HepG2 (cell line): ENCODE measurements at regions not wholly inside any gene's neighbourhood (a gene's known extent, or its start where the extent isn't known, plus 50 kb on each side); places are given as distances from the start of the nearest gene placed in this dataset.

Source experiments
- FOXJ3 ChIP-seq: sonication (generic); formaldehyde crosslinking; IDR thresholded peaks from 2 replicates; pipeline ENCODE4 v1.4.0; 2020; ENCODE audit warnings: missing genetic modification reagents, mild to moderate bottlenecking, borderline replicate concordance
- HNF4A ChIP-seq: sonication (generic); formaldehyde crosslinking; IDR thresholded peaks from 2 replicates; pipeline ENCODE4 v1.4.0; 2020; ENCODE audit warnings: missing genetic modification reagents
- MIXL1 ChIP-seq: IDR thresholded peaks from 2 replicates; pipeline ENCODE4 v1.6.1; 2016
- MTF1 ChIP-seq: sonication (generic); formaldehyde crosslinking; IDR thresholded peaks from 2 replicates; pipeline ENCODE4 v1.5.0; 2020; ENCODE audit warnings: missing genetic modification reagents
- ONECUT2 ChIP-seq: sonication (generic); formaldehyde crosslinking; IDR thresholded peaks from 2 replicates; pipeline ENCODE4 v1.4.0; 2020; ENCODE audit warnings: missing genetic modification reagents
- PITX1 ChIP-seq: sonication (generic); formaldehyde crosslinking; IDR thresholded peaks from 2 replicates; pipeline ENCODE4 v1.5.1; 2020; ENCODE audit warnings: mild to moderate bottlenecking, missing genetic modification reagents
- RBFOX2 ChIP-seq: fragments of 200-400 bp; formaldehyde crosslinking; IDR thresholded peaks from 2 replicates; pipeline ENCODE4 v1.6.1; 2017; ENCODE audit warnings: low read depth, mild to moderate bottlenecking, low read length
- REPIN1 ChIP-seq: sonication (generic); formaldehyde crosslinking; IDR thresholded peaks from 2 replicates; pipeline ENCODE4 v1.8.0; 2022; ENCODE audit warnings: missing genetic modification reagents, low read depth, mild to moderate bottlenecking, borderline replicate concordance
- RFX5 ChIP-seq: IDR thresholded peaks from 2 replicates; pipeline ENCODE4 v1.6.1; 2011; ENCODE audit warnings: low read depth, low read length, improper control_type of control experiment
- RXRB ChIP-seq: IDR thresholded peaks from 2 replicates; pipeline ENCODE4 v1.6.1; 2016; ENCODE audit warnings: borderline replicate concordance, missing genetic modification reagents, missing compliant biosample characterization
- SALL2 ChIP-seq: sonication (generic); formaldehyde crosslinking; IDR thresholded peaks from 2 replicates; pipeline ENCODE4 v1.8.1; 2023; ENCODE audit warnings: mild to moderate bottlenecking, missing genetic modification reagents, inconsistent platforms
- SIN3B ChIP-seq: fragments of 150-350 bp; IDR thresholded peaks from 2 replicates; pipeline ENCODE4 v1.6.1; 2014; ENCODE audit warnings: low read length
- SMC3 ChIP-seq: IDR thresholded peaks from 2 replicates; pipeline ENCODE4 v1.6.1; 2011; ENCODE audit warnings: low read length, improper control_type of control experiment
- ZMYM3 ChIP-seq: sonication (generic); formaldehyde crosslinking; IDR thresholded peaks from 2 replicates; pipeline ENCODE4 v1.5.1; 2020; ENCODE audit warnings: mild to moderate bottlenecking, missing genetic modification reagents
- ZNF24 ChIP-seq: fragments of 450-650 bp; IDR thresholded peaks from 2 replicates; pipeline ENCODE4 v1.6.1; 2017; ENCODE audit warnings: antibody characterized with exemption, mild to moderate bottlenecking
- ZNF468 ChIP-seq: sonication (generic); formaldehyde crosslinking; IDR thresholded peaks from 2 replicates; pipeline ENCODE4 v1.8.0; 2022; ENCODE audit warnings: mild to moderate bottlenecking, moderate library complexity, missing genetic modification reagents
- ZNF644 ChIP-seq: IDR thresholded peaks from 2 replicates; pipeline ENCODE4 v1.6.1; 2016; ENCODE audit warnings: low read depth
- TF ChIP-seq, protein P1 (sequence below): sonication (generic); formaldehyde crosslinking; IDR thresholded peaks from 2 replicates; pipeline ENCODE4 v1.4.0; 2020; ENCODE audit warnings: missing genetic modification reagents
- TF ChIP-seq, protein P2 (sequence below): sonication (generic); formaldehyde crosslinking; IDR thresholded peaks from 2 replicates; pipeline ENCODE4 v1.5.1; 2020; ENCODE audit warnings: mild to moderate bottlenecking, missing genetic modification reagents
- TF ChIP-seq, protein P3 (sequence below): sonication (generic); formaldehyde crosslinking; conservative IDR thresholded peaks from 2 replicates; pipeline ENCODE4 v1.4.0; 2020; ENCODE audit warnings: missing genetic modification reagents
- TF ChIP-seq, protein P4 (sequence below): sonication (generic); formaldehyde crosslinking; IDR thresholded peaks from 2 replicates; pipeline ENCODE4 v1.4.0; 2020; ENCODE audit warnings: missing genetic modification reagents, mild to moderate bottlenecking, borderline replicate concordance

DNA sequence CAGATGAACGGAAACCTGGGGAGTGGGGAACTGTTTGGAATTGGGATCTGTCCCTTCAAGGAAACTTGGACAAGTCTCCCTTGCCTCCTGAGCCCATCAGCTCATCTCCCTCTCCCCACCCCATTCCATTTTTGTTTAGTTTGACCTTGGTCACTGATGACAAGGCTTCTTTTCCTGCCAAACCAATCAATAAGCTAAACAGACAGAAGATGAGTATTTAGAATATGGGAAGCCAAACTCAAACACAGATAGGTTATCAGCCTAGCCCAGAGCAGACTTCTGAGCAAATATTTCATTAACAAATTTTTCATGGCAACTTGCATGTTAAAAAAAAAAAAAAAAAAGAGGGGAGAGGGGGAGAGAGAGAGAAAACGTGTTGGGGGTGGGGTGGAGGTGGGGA is 337.2 kb upstream of the PROX1 start (continued):
- TF ChIP-seq, protein P1, sequence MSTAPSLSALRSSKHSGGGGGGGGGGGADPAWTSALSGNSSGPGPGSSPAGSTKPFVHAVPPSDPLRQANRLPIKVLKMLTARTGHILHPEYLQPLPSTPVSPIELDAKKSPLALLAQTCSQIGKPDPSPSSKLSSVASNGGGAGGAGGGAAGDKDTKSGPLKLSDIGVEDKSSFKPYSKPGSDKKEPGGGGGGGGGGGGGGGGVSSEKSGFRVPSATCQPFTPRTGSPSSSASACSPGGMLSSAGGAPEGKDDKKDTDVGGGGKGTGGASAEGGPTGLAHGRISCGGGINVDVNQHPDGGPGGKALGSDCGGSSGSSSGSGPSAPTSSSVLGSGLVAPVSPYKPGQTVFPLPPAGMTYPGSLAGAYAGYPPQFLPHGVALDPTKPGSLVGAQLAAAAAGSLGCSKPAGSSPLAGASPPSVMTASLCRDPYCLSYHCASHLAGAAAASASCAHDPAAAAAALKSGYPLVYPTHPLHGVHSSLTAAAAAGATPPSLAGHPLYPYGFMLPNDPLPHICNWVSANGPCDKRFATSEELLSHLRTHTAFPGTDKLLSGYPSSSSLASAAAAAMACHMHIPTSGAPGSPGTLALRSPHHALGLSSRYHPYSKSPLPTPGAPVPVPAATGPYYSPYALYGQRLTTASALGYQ (CRISPR knock-in tag), result peak; percentile 40; the same call in 1 of the 2 replicates
- TF ChIP-seq SMC3 (no peak), MIXL1 (CRISPR knock-in tag) (peak; percentile 57; the same call in 1 of the 2 replicates), SIN3B (no peak), ZMYM3 (0 out of 2 replicates have a peak, but pooled peaks have one; percentile 20), PITX1 (CRISPR knock-in tag) (peak; percentile 42; the same call in 1 of the 2 replicates), MTF1 (CRISPR knock-in tag) (no peak), FOXJ3 (CRISPR knock-in tag) (peak; percentile 72), ZNF24 (no peak), RFX5 (peak; percentile 87), ZNF468 (no peak), REPIN1 (CRISPR knock-in tag) (no peak), SALL2 (CRISPR knock-in tag) (no peak), HNF4A (peak; percentile 53), RXRB (CRISPR knock-in tag) (0 out of 2 replicates have a peak, but pooled peaks have one; percentile 40), RBFOX2 (no peak), ONECUT2 (peak; percentile 97), ZNF644 (peak; percentile 62; the same call in 1 of the 2 replicates)
- TF ChIP-seq, protein P2, sequence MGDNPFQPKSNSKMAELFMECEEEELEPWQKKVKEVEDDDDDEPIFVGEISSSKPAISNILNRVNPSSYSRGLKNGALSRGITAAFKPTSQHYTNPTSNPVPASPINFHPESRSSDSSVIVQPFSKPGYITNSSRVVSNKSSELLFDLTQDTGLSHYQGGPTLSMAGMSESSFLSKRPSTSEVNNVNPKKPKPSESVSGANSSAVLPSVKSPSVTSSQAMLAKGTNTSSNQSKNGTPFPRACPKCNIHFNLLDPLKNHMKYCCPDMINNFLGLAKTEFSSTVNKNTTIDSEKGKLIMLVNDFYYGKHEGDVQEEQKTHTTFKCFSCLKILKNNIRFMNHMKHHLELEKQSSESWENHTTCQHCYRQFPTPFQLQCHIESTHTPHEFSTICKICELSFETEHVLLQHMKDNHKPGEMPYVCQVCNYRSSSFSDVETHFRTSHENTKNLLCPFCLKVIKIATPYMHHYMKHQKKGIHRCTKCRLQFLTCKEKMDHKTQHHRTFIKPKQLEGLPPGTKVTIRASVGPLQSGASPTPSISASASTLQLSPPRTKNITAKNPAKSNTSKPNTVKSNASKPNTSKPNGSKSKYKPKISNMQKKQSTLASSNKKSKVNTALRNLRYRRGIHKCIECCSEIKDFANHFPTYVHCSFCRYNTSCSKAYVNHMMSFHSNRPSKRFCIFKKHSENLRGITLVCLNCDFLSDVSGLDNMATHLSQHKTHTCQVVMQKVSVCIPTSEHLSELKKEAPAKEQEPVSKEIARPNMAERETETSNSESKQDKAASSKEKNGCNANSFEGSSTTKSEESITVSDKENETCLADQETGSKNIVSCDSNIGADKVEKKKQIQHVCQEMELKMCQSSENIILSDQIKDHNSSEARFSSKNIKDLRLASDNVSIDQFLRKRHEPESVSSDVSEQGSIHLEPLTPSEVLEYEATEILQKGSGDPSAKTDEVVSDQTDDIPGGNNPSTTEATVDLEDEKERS (CRISPR knock-in tag), result 0 out of 2 replicates have a peak, but pooled peaks have one; percentile 45
- TF ChIP-seq, protein P3, sequence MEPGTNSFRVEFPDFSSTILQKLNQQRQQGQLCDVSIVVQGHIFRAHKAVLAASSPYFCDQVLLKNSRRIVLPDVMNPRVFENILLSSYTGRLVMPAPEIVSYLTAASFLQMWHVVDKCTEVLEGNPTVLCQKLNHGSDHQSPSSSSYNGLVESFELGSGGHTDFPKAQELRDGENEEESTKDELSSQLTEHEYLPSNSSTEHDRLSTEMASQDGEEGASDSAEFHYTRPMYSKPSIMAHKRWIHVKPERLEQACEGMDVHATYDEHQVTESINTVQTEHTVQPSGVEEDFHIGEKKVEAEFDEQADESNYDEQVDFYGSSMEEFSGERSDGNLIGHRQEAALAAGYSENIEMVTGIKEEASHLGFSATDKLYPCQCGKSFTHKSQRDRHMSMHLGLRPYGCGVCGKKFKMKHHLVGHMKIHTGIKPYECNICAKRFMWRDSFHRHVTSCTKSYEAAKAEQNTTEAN, result no peak
- TF ChIP-seq, protein P4, sequence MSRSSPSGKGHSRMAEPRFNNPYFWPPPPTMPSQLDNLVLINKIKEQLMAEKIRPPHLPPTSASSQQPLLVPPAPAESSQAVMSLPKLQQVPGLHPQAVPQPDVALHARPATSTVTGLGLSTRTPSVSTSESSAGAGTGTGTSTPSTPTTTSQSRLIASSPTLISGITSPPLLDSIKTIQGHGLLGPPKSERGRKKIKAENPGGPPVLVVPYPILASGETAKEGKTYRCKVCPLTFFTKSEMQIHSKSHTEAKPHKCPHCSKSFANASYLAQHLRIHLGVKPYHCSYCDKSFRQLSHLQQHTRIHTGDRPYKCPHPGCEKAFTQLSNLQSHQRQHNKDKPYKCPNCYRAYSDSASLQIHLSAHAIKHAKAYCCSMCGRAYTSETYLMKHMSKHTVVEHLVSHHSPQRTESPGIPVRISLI, result peak; percentile 84
